Activated T-helper 1 cell treated with Interleukin-2 at 50 U/mL for 16 hours (primary cell): ENCODE measurements at regions not wholly inside any gene's neighbourhood (a gene's known extent, or its start where the extent isn't known, plus 50 kb on each side); places are given as distances from the start of the nearest gene placed in this dataset.

ENCODE experiments used
- DNase-seq: peaks from one replicate; pipeline ENCODE4 v3.0.0-alpha.2; 2020; ENCODE audit warnings: low read depth

- DNase-seq: no peak
Measured at GRCh38 chr4:177109769-177110168, 199.9 kb upstream of the NEIL3 start.

GRCh38 chr4:177116161-177116560 is 193.5 kb upstream of the NEIL3 start:
- no peak for DNase-seq

GRCh38 chr4:177117256-177117655 is 192.4 kb upstream of the NEIL3 start:
- no peak for DNase-seq

GRCh38 chr4:177118596-177118995 is 191.1 kb upstream of the NEIL3 start:
- no peak for DNase-seq

GRCh38 chr4:177119021-177119471 is 190.6 kb upstream of the NEIL3 start:
- no peak for DNase-seq

GRCh38 chr4:177119691-177120090 is 190.0 kb upstream of the NEIL3 start:
- DNase-seq: no peak

GRCh38 chr4:177123811-177124210 is 185.9 kb upstream of the NEIL3 start:
- DNase-seq: no peak

- no peak for DNase-seq
Measured at GRCh38 chr4:177124349-177125064, 185.2 kb upstream of the NEIL3 start.

- no peak for DNase-seq
Measured at GRCh38 chr4:177125656-177126055, 184.0 kb upstream of the NEIL3 start.

- no peak for DNase-seq
Measured at GRCh38 chr4:177127658-177128057, 182.0 kb upstream of the NEIL3 start.

GRCh38 chr4:177128306-177128705 is 181.4 kb upstream of the NEIL3 start:
- DNase-seq: no peak

GRCh38 chr4:177131736-177132135 is 177.9 kb upstream of the NEIL3 start:
- DNase-seq: no peak

- no peak for DNase-seq
Measured at GRCh38 chr4:177147668-177148067, 162.0 kb upstream of the NEIL3 start.

GRCh38 chr4:177155454-177155853 is 154.2 kb upstream of the NEIL3 start:
- no peak for DNase-seq

- DNase-seq: no peak
Measured at GRCh38 chr4:177159600-177159999, 150.1 kb upstream of the NEIL3 start.

GRCh38 chr4:177161781-177162180 is 147.9 kb upstream of the NEIL3 start:
- DNase-seq: no peak

GRCh38 chr4:177163532-177163931 is 146.1 kb upstream of the NEIL3 start:
- no peak for DNase-seq

- no peak for DNase-seq
Measured at GRCh38 chr4:177171588-177171987, 138.1 kb upstream of the NEIL3 start.

- DNase-seq: no peak
Measured at GRCh38 chr4:177175473-177175872, 134.2 kb upstream of the NEIL3 start.

- no peak for DNase-seq
Measured at GRCh38 chr4:177177541-177178081, 132.1 kb upstream of the NEIL3 start.

- DNase-seq: no peak
Measured at GRCh38 chr4:177178246-177178645, 131.4 kb upstream of the NEIL3 start.

- DNase-seq: no peak
Measured at GRCh38 chr4:177182166-177182565, 127.5 kb upstream of the NEIL3 start.

- DNase-seq: no peak
Measured at GRCh38 chr4:177182728-177183127, 126.9 kb upstream of the NEIL3 start.

GRCh38 chr4:177185151-177185550 is 124.5 kb upstream of the NEIL3 start:
- DNase-seq: no peak
